Osteocyte (in vitro differentiated cells): ENCODE measurements at regions not wholly inside any gene's neighbourhood (a gene's known extent, or its start where the extent isn't known, plus 50 kb on each side); places are given as distances from the start of the nearest gene placed in this dataset.

Experiments used
- DNase-seq: peaks from one replicate; pipeline ENCODE4 v3.0.0; 2021; ENCODE audit warnings: mixed read lengths; ENCODE audit not compliant: unreplicated experiment; ENCODE audit errors: extremely low spot score
- H3K27ac Mint-ChIP-seq: one replicate; pipeline ENCODE4 v1.8.0; 2021; ENCODE audit warnings: mild to moderate bottlenecking, mixed read lengths; ENCODE audit not compliant: unreplicated experiment
- H3K27me3 Mint-ChIP-seq: one replicate; pipeline ENCODE4 v1.8.0; 2021; ENCODE audit warnings: mixed read lengths; ENCODE audit not compliant: unreplicated experiment
- H3K36me3 Mint-ChIP-seq: one replicate; pipeline ENCODE4 v1.8.0; 2021; ENCODE audit warnings: mixed read lengths; ENCODE audit not compliant: unreplicated experiment
- H3K4me1 Mint-ChIP-seq: one replicate; pipeline ENCODE4 v1.8.0; 2021; ENCODE audit warnings: mixed read lengths; ENCODE audit not compliant: unreplicated experiment
- H3K4me3 Mint-ChIP-seq: one replicate; pipeline ENCODE4 v1.8.0; 2021; ENCODE audit warnings: mild to moderate bottlenecking, moderate library complexity, mixed read lengths; ENCODE audit not compliant: unreplicated experiment
- H3K9me3 Mint-ChIP-seq: one replicate; pipeline ENCODE4 v1.8.0; 2021; ENCODE audit warnings: mixed read lengths; ENCODE audit not compliant: unreplicated experiment
- CTCF ChIP-seq: fragments of 200-600 bp; sonication (generic); IDR thresholded peaks from 2 replicates; pipeline ENCODE4 v1.5.0; 2021; ENCODE audit warnings: antibody characterized with exemption, mild to moderate bottlenecking, moderate library complexity

GRCh38 chr7:97623333-97623732 lies 108.6 kb upstream of the TAC1 start:
- no peak for TF ChIP-seq CTCF
- Mint-ChIP-seq H3K36me3 (no peaks in the 10 kb centered on the region), H3K27ac (no peak overlapping the region), H3K4me3 (no peak overlapping the region), H3K9me3 (peaks cover 4% of the 10 kb centered on the region), H3K27me3 (no peaks in the 10 kb centered on the region), H3K4me1 (no peaks in the 10 kb centered on the region)
- DNase-seq: no peak

GRCh38 chr7:97630116-97630515 lies 101.8 kb upstream of the TAC1 start:
- H3K27ac Mint-ChIP-seq: no peak overlapping the region
- peaks cover 2% of the 10 kb centered on the region for H3K27me3 Mint-ChIP-seq
- H3K36me3 Mint-ChIP-seq: no peaks in the 10 kb centered on the region
- no peak overlapping the region for H3K4me3 Mint-ChIP-seq
- no peak for TF ChIP-seq CTCF
- peaks cover 4% of the 10 kb centered on the region for H3K9me3 Mint-ChIP-seq
- DNase-seq: no peak
- no peaks in the 10 kb centered on the region for H3K4me1 Mint-ChIP-seq

GRCh38 chr7:97635622-97636021 lies 96.3 kb upstream of the TAC1 start:
- Mint-ChIP-seq H3K27me3 (peaks cover 2% of the 10 kb centered on the region), H3K36me3 (no peaks in the 10 kb centered on the region), H3K9me3 (no peaks in the 10 kb centered on the region), H3K4me1 (no peaks in the 10 kb centered on the region), H3K4me3 (no peak overlapping the region), H3K27ac (no peak overlapping the region)
- DNase-seq: no peak
- TF ChIP-seq CTCF: no peak

GRCh38 chr7:97639036-97639435 lies 92.8 kb upstream of the TAC1 start:
- no peak for DNase-seq
- Mint-ChIP-seq H3K36me3 (no peaks in the 10 kb centered on the region), H3K27ac (no peak overlapping the region), H3K27me3 (no peaks in the 10 kb centered on the region), H3K4me1 (no peaks in the 10 kb centered on the region), H3K9me3 (no peaks in the 10 kb centered on the region), H3K4me3 (no peak overlapping the region)
- TF ChIP-seq CTCF: no peak

- DNase-seq: no peak
- no peaks in the 10 kb centered on the region for H3K27me3 Mint-ChIP-seq
These were observed 72.4 kb upstream of the TAC1 start for GRCh38 chr7:97659363-97660045.

More at GRCh38 chr7:97659363-97660045, 72.4 kb upstream of the TAC1 start:
- Mint-ChIP-seq H3K36me3 (no peaks in the 10 kb centered on the region), H3K9me3 (no peaks in the 10 kb centered on the region), H3K4me1 (no peaks in the 10 kb centered on the region), H3K4me3 (no peak overlapping the region), H3K27ac (no peak overlapping the region)
- TF ChIP-seq CTCF: no peak
